ENCODE measurements at regions not wholly inside any gene's neighbourhood (a gene's known extent, or its start where the extent isn't known, plus 50 kb on each side); places are given as distances from the start of the nearest gene placed in this dataset.
"Not testable (repeated sequence)": the region's sequence is repeated elsewhere in the genome, so short reads cannot be mapped to it uniquely, and the experiment has no call there.

- DNase-seq, result no peak
Measured at GRCh38 chr15:23851921-23852320, 164.8 kb upstream of the NDN start.

GRCh38 chr15:23853286-23853685, 166.2 kb upstream of the NDN start:
- no peak for DNase-seq

GRCh38 chr15:23854203-23854911, 167.3 kb upstream of the NDN start:
- no peak for DNase-seq

- no peak for DNase-seq
Measured at GRCh38 chr15:23854912-23855659, 168.0 kb upstream of the NDN start.

GRCh38 chr15:23855947-23856346, 168.8 kb upstream of the NDN start:
- no peak for DNase-seq

GRCh38 chr15:23857028-23857641, 170.0 kb upstream of the NDN start:
- DNase-seq, result no peak

- no peak for DNase-seq
Measured at GRCh38 chr15:23859008-23859407, 171.9 kb upstream of the NDN start.

GRCh38 chr15:23860290-23861245, 173.5 kb upstream of the NDN start:
- DNase-seq, result no peak

- no peak for DNase-seq
Measured at GRCh38 chr15:23866832-23867231, 179.7 kb upstream of the NDN start.

GRCh38 chr15:23869396-23869795, 182.3 kb upstream of the NDN start:
- no peak for DNase-seq

- not testable (repeated sequence) for DNase-seq
Measured at GRCh38 chr15:23873613-23874012, 186.5 kb upstream of the NDN start.

- peak; percentile 66 for DNase-seq
Measured at GRCh38 chr15:23877502-23878412, 190.7 kb upstream of the NDN start.

- DNase-seq, result no peak
Measured at GRCh38 chr15:23881291-23881690, 194.2 kb upstream of the NDN start.

GRCh38 chr15:23890218-23890617, 203.1 kb upstream of the NDN start:
- no peak for DNase-seq

- DNase-seq, result no peak
Measured at GRCh38 chr15:23897091-23897490, 210.0 kb upstream of the NDN start.

- DNase-seq, result no peak
Measured at GRCh38 chr15:23897531-23897930, 210.4 kb upstream of the NDN start.

- DNase-seq, result no peak
Measured at GRCh38 chr15:23910030-23910429, 222.9 kb upstream of the NDN start.

- no peak for DNase-seq
Measured at GRCh38 chr15:23912191-23912590, 225.1 kb upstream of the NDN start.

GRCh38 chr15:23913081-23913480, 226.0 kb upstream of the NDN start:
- DNase-seq, result no peak

- no peak for DNase-seq
Measured at GRCh38 chr15:23913635-23914034, 226.5 kb upstream of the NDN start.

GRCh38 chr15:23924686-23925085, 237.6 kb upstream of the NDN start:
- DNase-seq, result no peak

- no peak for DNase-seq
Measured at GRCh38 chr15:23954931-23955330, 267.8 kb upstream of the NDN start.
